ENCODE measurements at regions not wholly inside any gene's neighbourhood (a gene's known extent, or its start where the extent isn't known, plus 50 kb on each side); places are given as distances from the start of the nearest gene placed in this dataset.
"Not testable (repeated sequence)": the region's sequence is repeated elsewhere in the genome, so short reads cannot be mapped to it uniquely, and the experiment has no call there.

DNA sequence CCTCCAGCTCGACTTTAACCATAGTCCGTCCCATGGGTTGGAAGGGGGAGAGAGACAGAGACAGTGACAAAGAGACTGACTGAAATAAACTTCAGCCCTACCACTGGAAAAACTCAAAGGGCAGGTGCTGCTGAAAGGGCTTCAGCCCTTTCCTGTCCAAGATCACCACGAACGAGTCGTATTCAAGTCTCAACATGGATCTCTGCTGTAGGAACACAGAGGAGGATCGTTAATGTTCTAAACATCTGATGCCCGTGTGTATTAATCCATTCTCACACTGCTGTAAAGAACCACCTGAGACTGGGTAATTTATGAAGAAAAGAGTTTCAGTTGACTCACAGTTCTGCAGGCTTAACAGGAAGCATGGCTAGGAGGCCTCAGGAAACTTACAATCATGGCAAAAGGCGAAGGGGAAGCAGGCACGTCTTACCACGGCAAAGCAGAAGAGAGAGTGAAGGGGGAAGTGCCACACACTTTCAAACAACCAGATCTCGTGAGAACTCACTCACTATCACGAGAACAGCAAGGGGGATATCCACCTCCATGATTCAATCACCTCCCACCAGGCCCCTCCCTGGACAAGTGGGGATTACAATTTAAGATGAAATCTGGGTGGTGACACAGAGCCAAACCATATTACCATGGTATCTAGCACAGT, 56.8 kb upstream of the IRX5 start:
- TF ChIP-seq POLR2A, POLR2AphosphoS5 (IDR thresholded peaks at IDR 0.05): not testable (repeated sequence)
- TF ChIP-seq, protein P1, sequence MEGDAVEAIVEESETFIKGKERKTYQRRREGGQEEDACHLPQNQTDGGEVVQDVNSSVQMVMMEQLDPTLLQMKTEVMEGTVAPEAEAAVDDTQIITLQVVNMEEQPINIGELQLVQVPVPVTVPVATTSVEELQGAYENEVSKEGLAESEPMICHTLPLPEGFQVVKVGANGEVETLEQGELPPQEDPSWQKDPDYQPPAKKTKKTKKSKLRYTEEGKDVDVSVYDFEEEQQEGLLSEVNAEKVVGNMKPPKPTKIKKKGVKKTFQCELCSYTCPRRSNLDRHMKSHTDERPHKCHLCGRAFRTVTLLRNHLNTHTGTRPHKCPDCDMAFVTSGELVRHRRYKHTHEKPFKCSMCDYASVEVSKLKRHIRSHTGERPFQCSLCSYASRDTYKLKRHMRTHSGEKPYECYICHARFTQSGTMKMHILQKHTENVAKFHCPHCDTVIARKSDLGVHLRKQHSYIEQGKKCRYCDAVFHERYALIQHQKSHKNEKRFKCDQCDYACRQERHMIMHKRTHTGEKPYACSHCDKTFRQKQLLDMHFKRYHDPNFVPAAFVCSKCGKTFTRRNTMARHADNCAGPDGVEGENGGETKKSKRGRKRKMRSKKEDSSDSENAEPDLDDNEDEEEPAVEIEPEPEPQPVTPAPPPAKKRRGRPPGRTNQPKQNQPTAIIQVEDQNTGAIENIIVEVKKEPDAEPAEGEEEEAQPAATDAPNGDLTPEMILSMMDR (IDR thresholded peaks at IDR 0.05), result not testable (repeated sequence)

Data from suprapubic skin (tissue), 4 donors.